Spleen (tissue), 11 donors: ENCODE measurements at regions not wholly inside any gene's neighbourhood (a gene's known extent, or its start where the extent isn't known, plus 50 kb on each side); places are given as distances from the start of the nearest gene placed in this dataset.
A peak's percentile ranks its signal among the peaks of the same experiment; 100 is the strongest.

Experiments used
- DNase-seq: peaks from one replicate; pipeline ENCODE4 v3.0.0-alpha.2; 2020
- H3K27ac ChIP-seq, 8 donors: fragments of 200-600 bp; sonication (generic) in 7 of 8; 1 replicate in 4 of 8; 2 replicates in 4 of 8; pipeline versions ENCODE4 v1.5.0 to v1.8.0; 2016 to 2021; ENCODE audit warnings: inconsistent platforms in 4 of 8, mild to moderate bottlenecking in 4 of 8, moderate library complexity in 1 of 8
- H3K27me3 ChIP-seq, 7 donors: fragments of 200-600 bp; sonication (generic) in 6 of 7; replicated peaks in 1 of 7; 1 replicate in 4 of 7; 2 replicates in 3 of 7; pipeline versions ENCODE4 v1.5.0 to v1.8.0; 2016 to 2021; ENCODE audit warnings: inconsistent platforms in 3 of 7, mild to moderate bottlenecking in 1 of 7
- H3K36me3 ChIP-seq, 6 donors: fragments of 200-600 bp; sonication (generic) in 5 of 6; 1 replicate in 4 of 6; 2 replicates in 2 of 6; pipeline versions ENCODE4 v1.5.0 to v1.8.0; 2016 to 2021; ENCODE audit warnings: inconsistent platforms in 2 of 6
- H3K4me1 ChIP-seq, 6 donors: fragments of 200-600 bp; sonication (generic) in 5 of 6; 1 replicate in 3 of 6; 2 replicates in 3 of 6; pipeline versions ENCODE4 v1.5.0 to v1.8.0; 2016 to 2021; ENCODE audit warnings: inconsistent platforms in 3 of 6
- H3K4me3 ChIP-seq, 8 donors: fragments of 200-600 bp; sonication (generic) in 7 of 8; 1 replicate in 4 of 8; 2 replicates in 4 of 8; pipeline versions ENCODE4 v1.5.0 to v1.8.0; 2016 to 2021; ENCODE audit warnings: inconsistent platforms in 4 of 8, mild to moderate bottlenecking in 4 of 8, moderate library complexity in 2 of 8
- H3K9me3 ChIP-seq, 8 donors: fragments of 200-600 bp; sonication (generic) in 7 of 8; 1 replicate in 4 of 8; 2 replicates in 4 of 8; pipeline versions ENCODE4 v1.5.0 to v1.8.0; 2016 to 2021; ENCODE audit warnings: inconsistent platforms in 4 of 8
- POLR2A ChIP-seq, 3 donors: fragments of 450-650 bp; IDR thresholded peaks; one replicate each; pipeline ENCODE4 v1.5.1; 2017; ENCODE audit warnings: antibody characterized with exemption in 3 of 3, mild to moderate bottlenecking in 1 of 3
- POLR2AphosphoS5 ChIP-seq, 3 donors: sonication (generic); formaldehyde crosslinking; IDR thresholded peaks; one replicate each; pipeline ENCODE4 v1.5.1; 2017; ENCODE audit warnings: antibody characterized with exemption in 3 of 3
- WGBS, 5 donors: extraction: QIAGEN DNeasy Blood & Tissue Kit in 3 of 5; methylation state at CpG; one replicate each; pipeline versions ENCODE4 v1.1.5 to v1.1.7; 2013 to 2018; 5-methylcytosine and 5-hydroxymethylcytosine counted together
- intact Hi-C: fragments of 100-400 bp; cut with DNase I; formaldehyde crosslinking; loops from one replicate; pipeline ENCODE4 v1.15.0; 2023; ENCODE audit warnings: low total_unique reads
- TF ChIP-seq, protein P1 (sequence below), 11 experiments: fragments of 200-600 bp in 7 of 11; fragments of 450-650 bp in 4 of 11; sonication (generic) in 4 of 11; IDR thresholded peaks in 8 of 11; conservative IDR thresholded peaks in 3 of 11; 1 replicate in 7 of 11; 2 replicates in 4 of 11; pipeline versions ENCODE4 v1.4.0 to v1.8.0; 2016 to 2021; ENCODE audit warnings: antibody characterized with exemption in 11 of 11, inconsistent platforms in 4 of 11, mild to moderate bottlenecking in 1 of 11
- donor health status: healthy with polysubstance abuse.
- donor health status: DM: no; HTN: no; CAD: no; lungs with moderate emphysema.
- donor health status: DM: no; HTN: no; CAD: no.
- donor health status: Bipolar disorder and iron deficiency.
- donor health status: healthy.
- donor health status: DM: no; HTN: no; CAD: no.
- donor health status: DM: yes; HTN: yes; CAD: no.

DNA sequence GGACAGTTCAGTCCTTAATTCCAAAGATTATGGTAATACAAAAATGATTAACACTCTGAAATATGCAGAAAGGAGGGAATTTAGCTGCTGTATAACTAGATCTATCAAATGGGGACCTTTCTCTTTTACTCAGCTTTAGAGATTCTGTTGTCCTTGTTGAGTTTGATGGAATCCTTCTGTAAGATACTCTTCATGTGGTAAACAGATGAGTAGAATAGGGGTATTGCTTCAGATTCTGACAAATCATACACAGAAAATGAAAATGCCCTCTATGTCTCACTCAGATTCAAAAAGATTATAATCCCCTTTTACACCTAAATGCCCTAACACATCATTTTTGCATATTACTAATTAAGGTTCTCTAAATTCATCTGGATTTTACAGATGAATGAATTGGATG, 50.7 kb downstream of the ARHGAP35 start:
- Histone ChIP-seq H3K4me3 (no peak overlapping the region), H3K27ac (no peak overlapping the region), H3K9me3 (no peaks in the 10 kb centered on the region), H3K4me1 (peaks cover 5 to 90% (median 39%) of the 10 kb centered on the region in 6 donors), H3K36me3 (no peaks in the 10 kb centered on the region), H3K27me3 (no peaks in the 10 kb centered on the region)
- no peak for DNase-seq
- intact Hi-C loops, result no loop called here
- TF ChIP-seq POLR2A (IDR thresholded peaks at IDR 0.05) (no peak), POLR2AphosphoS5 (IDR thresholded peaks at IDR 0.05) (no peak)
- TF ChIP-seq, protein P1, sequence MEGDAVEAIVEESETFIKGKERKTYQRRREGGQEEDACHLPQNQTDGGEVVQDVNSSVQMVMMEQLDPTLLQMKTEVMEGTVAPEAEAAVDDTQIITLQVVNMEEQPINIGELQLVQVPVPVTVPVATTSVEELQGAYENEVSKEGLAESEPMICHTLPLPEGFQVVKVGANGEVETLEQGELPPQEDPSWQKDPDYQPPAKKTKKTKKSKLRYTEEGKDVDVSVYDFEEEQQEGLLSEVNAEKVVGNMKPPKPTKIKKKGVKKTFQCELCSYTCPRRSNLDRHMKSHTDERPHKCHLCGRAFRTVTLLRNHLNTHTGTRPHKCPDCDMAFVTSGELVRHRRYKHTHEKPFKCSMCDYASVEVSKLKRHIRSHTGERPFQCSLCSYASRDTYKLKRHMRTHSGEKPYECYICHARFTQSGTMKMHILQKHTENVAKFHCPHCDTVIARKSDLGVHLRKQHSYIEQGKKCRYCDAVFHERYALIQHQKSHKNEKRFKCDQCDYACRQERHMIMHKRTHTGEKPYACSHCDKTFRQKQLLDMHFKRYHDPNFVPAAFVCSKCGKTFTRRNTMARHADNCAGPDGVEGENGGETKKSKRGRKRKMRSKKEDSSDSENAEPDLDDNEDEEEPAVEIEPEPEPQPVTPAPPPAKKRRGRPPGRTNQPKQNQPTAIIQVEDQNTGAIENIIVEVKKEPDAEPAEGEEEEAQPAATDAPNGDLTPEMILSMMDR (IDR thresholded peaks at IDR 0.05 in 8 of 11, conservative IDR thresholded peaks at IDR 0.05 in 3 of 11), result no peak

DNA sequence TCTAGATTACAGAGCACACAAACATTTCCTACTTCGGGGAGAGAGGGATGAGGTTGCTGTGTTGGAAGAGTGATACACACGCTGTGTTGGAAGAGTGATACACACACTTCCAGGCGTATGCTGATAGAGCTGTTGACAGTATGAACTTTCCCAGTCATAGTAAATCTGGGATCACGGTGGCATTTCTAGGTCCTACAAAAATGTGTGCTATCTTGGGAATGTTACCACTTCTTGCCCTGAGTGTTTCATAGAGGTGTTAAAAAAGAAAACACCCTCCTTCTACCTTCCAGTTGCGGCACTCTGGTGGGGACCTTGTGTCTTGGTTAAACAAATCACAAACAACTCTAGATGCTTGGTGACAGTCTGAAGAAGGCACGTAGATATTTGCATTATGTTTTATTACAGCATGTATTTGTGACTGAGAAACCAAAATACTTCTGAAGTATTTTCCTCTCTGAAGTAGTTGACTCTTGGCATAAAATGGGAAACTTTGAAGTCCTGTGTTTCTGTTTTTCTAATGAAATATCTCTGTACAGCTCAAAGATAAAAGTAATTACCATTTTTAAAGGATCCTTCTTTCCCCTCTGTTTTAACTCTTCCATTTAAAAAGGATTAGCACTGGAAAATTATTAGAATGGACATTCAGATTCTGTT, 52.5 kb downstream of the ARHGAP35 start:
- H3K4me3 ChIP-seq, result no peak overlapping the region
- intact Hi-C loops, result no loop called here
- 84 to 92% (median 90%) methylated on average over 6 of the region's 6 CpGs for WGBS, 5 donors
- TF ChIP-seq, protein P1 (IDR thresholded peaks at IDR 0.05 in 8 of 11, conservative IDR thresholded peaks at IDR 0.05 in 3 of 11), result no peak
- TF ChIP-seq POLR2A (IDR thresholded peaks at IDR 0.05) (no peak), POLR2AphosphoS5 (IDR thresholded peaks at IDR 0.05) (no peak)
- H3K27ac ChIP-seq, result peak overlapping the region in 5 of 8 donors; percentile 2 to 33 (median 26)
- peaks cover 0 to 1% (median 0%) of the 10 kb centered on the region in 6 donors for H3K36me3 ChIP-seq
- no peaks in the 10 kb centered on the region for H3K9me3 ChIP-seq
- DNase-seq, result no peak
- peaks cover 5 to 95% (median 41%) of the 10 kb centered on the region in 6 donors for H3K4me1 ChIP-seq
- no peaks in the 10 kb centered on the region for H3K27me3 ChIP-seq

- H3K27ac ChIP-seq, result peak overlapping the region in 5 of 8 donors; percentile 2 to 33 (median 26)
- no peak overlapping the region for H3K4me3 ChIP-seq
- TF ChIP-seq, protein P1 (IDR thresholded peaks at IDR 0.05 in 8 of 11, conservative IDR thresholded peaks at IDR 0.05 in 3 of 11), result no peak
- TF ChIP-seq POLR2AphosphoS5 (IDR thresholded peaks at IDR 0.05), result no peak
- no peak for TF ChIP-seq POLR2A (IDR thresholded peaks at IDR 0.05)
- H3K27me3 ChIP-seq, result no peaks in the 10 kb centered on the region
- peaks cover 5 to 90% (median 40%) of the 10 kb centered on the region in 6 donors for H3K4me1 ChIP-seq
- 13 to 31% (median 17%) methylated on average over 4 of the region's 4 CpGs for WGBS, 5 donors
- no peaks in the 10 kb centered on the region for H3K9me3 ChIP-seq
- intact Hi-C loops, result no loop called here
- DNase-seq, result no peak
- peaks cover 0 to 7% (median 4%) of the 10 kb centered on the region in 6 donors for H3K36me3 ChIP-seq
These were observed 53.1 kb downstream of the ARHGAP35 start for GRCh38 chr19:46913852-46914430.

- Histone ChIP-seq H3K27ac (no peak overlapping the region), H3K4me3 (no peak overlapping the region), H3K9me3 (no peaks in the 10 kb centered on the region), H3K36me3 (peaks cover 0 to 22% (median 16%) of the 10 kb centered on the region in 6 donors), H3K4me1 (peaks cover 5 to 87% (median 33%) of the 10 kb centered on the region in 6 donors), H3K27me3 (no peaks in the 10 kb centered on the region)
- intact Hi-C loops, result no loop called here
- 67 to 82% (median 74%) methylated on average over 2 of the region's 2 CpGs for WGBS, 5 donors
- TF ChIP-seq, protein P1 (IDR thresholded peaks at IDR 0.05 in 8 of 11, conservative IDR thresholded peaks at IDR 0.05 in 3 of 11), result no peak
- TF ChIP-seq POLR2A (IDR thresholded peaks at IDR 0.05) (no peak), POLR2AphosphoS5 (IDR thresholded peaks at IDR 0.05) (no peak)
- DNase-seq, result no peak
These were observed 54.6 kb downstream of the ARHGAP35 start for GRCh38 chr19:46915386-46915785.
